Peyer's patch (tissue), 4 donors: ENCODE measurements at regions not wholly inside any gene's neighbourhood (a gene's known extent, or its start where the extent isn't known, plus 50 kb on each side); places are given as distances from the start of the nearest gene placed in this dataset.

Experiments used
- POLR2A ChIP-seq, 2 donors: fragments of 450-650 bp; IDR thresholded peaks; one replicate each; pipeline ENCODE4 v1.5.1; 2017; ENCODE audit warnings: antibody characterized with exemption in 2 of 2, mild to moderate bottlenecking in 2 of 2, moderate library complexity in 2 of 2
- TF ChIP-seq, protein P1 (sequence below), 6 experiments: fragments of 450-650 bp in 4 of 6; fragments of 200-600 bp in 2 of 6; sonication (generic) in 1 of 6; IDR thresholded peaks; one replicate each; pipeline ENCODE4 v1.5.1; 2017 to 2019; ENCODE audit warnings: antibody characterized with exemption in 6 of 6, mild to moderate bottlenecking in 3 of 6, moderate library complexity in 1 of 6

DNA sequence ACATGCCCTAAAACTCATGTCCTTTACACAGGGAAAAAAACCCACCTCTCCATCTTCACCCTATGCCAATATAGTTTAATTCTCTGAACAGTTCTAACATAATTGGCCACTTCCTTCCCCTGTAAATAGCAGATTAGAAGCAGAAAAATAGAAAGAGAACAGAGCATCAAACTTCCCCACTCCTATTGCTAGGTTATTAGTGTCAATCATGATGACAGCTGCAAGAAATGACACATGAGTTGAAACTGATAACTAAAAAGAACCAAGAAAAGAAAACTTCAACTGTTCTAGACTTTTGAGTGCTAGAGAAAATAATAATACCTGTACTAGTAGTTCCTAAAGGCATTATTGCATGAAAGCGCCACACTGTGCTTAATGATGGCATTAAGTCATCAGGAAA is 284.5 kb upstream of the TRPC5 start:
- TF ChIP-seq, protein P1, sequence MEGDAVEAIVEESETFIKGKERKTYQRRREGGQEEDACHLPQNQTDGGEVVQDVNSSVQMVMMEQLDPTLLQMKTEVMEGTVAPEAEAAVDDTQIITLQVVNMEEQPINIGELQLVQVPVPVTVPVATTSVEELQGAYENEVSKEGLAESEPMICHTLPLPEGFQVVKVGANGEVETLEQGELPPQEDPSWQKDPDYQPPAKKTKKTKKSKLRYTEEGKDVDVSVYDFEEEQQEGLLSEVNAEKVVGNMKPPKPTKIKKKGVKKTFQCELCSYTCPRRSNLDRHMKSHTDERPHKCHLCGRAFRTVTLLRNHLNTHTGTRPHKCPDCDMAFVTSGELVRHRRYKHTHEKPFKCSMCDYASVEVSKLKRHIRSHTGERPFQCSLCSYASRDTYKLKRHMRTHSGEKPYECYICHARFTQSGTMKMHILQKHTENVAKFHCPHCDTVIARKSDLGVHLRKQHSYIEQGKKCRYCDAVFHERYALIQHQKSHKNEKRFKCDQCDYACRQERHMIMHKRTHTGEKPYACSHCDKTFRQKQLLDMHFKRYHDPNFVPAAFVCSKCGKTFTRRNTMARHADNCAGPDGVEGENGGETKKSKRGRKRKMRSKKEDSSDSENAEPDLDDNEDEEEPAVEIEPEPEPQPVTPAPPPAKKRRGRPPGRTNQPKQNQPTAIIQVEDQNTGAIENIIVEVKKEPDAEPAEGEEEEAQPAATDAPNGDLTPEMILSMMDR (IDR thresholded peaks at IDR 0.05): no peak
- no peak for TF ChIP-seq POLR2A (IDR thresholded peaks at IDR 0.05)
